Activated B cell treated with CpG ODN at 0.5 μM for 24 hours (primary cell): ENCODE measurements at regions not wholly inside any gene's neighbourhood (a gene's known extent, or its start where the extent isn't known, plus 50 kb on each side); places are given as distances from the start of the nearest gene placed in this dataset.

ENCODE experiments used
- ATAC-seq: fragments of 200-7000 bp; cut with Tn5 transposase; one replicate; pipeline ENCODE4 v1.10.0; 2021; ENCODE audit warnings: low read depth, mild to moderate bottlenecking, moderate library complexity
- CTCF ChIA-PET: fragments of 350-600 bp; sonication (Branson Sonifier 250); formaldehyde crosslinking; loops from one replicate; lab custom pipeline; 2021; ENCODE audit warnings: antibody characterized with exemption; lab: Charles Lee
- POLR2A ChIA-PET: fragments of 350-600 bp; sonication (Branson Sonifier 250); formaldehyde crosslinking; loops from one replicate; lab custom pipeline; 2021; ENCODE audit warnings: antibody characterized with exemption; lab: Charles Lee
- DNase-seq: peaks from one replicate; pipeline ENCODE4 v3.0.0; 2022
- H3K27ac Mint-ChIP-seq: one replicate; pipeline ENCODE4 v1.8.0; 2020; ENCODE audit warnings: mixed read lengths
- H3K27me3 Mint-ChIP-seq: one replicate; pipeline ENCODE4 v1.8.0; 2021; ENCODE audit warnings: mixed read lengths
- H3K36me3 Mint-ChIP-seq: one replicate; pipeline ENCODE4 v1.8.0; 2021; ENCODE audit warnings: low read depth, mixed read lengths
- H3K4me1 Mint-ChIP-seq: one replicate; pipeline ENCODE4 v1.8.0; 2021; ENCODE audit warnings: mixed read lengths
- H3K4me3 Mint-ChIP-seq: one replicate; pipeline ENCODE4 v1.8.0; 2020; ENCODE audit warnings: mild to moderate bottlenecking, mixed read lengths
- H3K9me3 Mint-ChIP-seq: one replicate; pipeline ENCODE4 v1.8.0; 2020; ENCODE audit warnings: mixed read lengths
- CTCF ChIP-seq: fragments of 200-600 bp; IDR thresholded peaks from one replicate; pipeline ENCODE4 v1.8.0; 2022; ENCODE audit warnings: antibody characterized with exemption, mild to moderate bottlenecking
- intact Hi-C: fragments of 100-400 bp; cut with micrococcal nuclease; formaldehyde crosslinking; loops from one replicate; pipeline ENCODE4 v1.15.1; 2024

GRCh38 chr14:65195042-65195719, 92.9 kb upstream of the MAX start:
- Mint-ChIP-seq H3K36me3 (no peaks in the 10 kb centered on the region), H3K27me3 (no peaks in the 10 kb centered on the region), H3K4me3 (peak overlapping the region; percentile 75), H3K4me1 (peaks cover 49% of the 10 kb centered on the region), H3K9me3 (no peaks in the 10 kb centered on the region), H3K27ac (peak overlapping the region; percentile 87)
- intact Hi-C loops = loop anchor here (1.0 kb wide), 2 partner anchors 10 to 15 kb away; no protein-coding TSS in a partner anchor
- no peak for TF ChIP-seq CTCF
- ChIA-PET POLR2A (interaction anchor here (0.6 to 3.2 kb wide), 13 partner anchors 9 to 217 kb away, joined by 3 to 73 read pairs (median 6); no protein-coding TSS in a partner anchor), CTCF (interaction anchor here (0.6 to 1.0 kb wide), 2 partner anchors 10 kb away, joined by 3 read pairs; no protein-coding TSS in a partner anchor)
- DNase-seq (no peak), ATAC-seq (peak; percentile 71)

- ATAC-seq (no peak), DNase-seq (no peak)
- peaks cover 66% of the 10 kb centered on the region for H3K4me1 Mint-ChIP-seq
- H3K36me3 Mint-ChIP-seq = no peaks in the 10 kb centered on the region
- no peaks in the 10 kb centered on the region for H3K9me3 Mint-ChIP-seq
- no peak overlapping the region for H3K27ac Mint-ChIP-seq
- H3K4me3 Mint-ChIP-seq = no peak overlapping the region
- CTCF ChIA-PET = no interaction called here
- POLR2A ChIA-PET = no interaction called here
- intact Hi-C loops = no loop called here
- TF ChIP-seq CTCF = no peak
- no peaks in the 10 kb centered on the region for H3K27me3 Mint-ChIP-seq
Measured at GRCh38 chr14:65198346-65198745, 96.0 kb upstream of the MAX start.

GRCh38 chr14:65200454-65200853, 98.1 kb upstream of the MAX start:
- no peaks in the 10 kb centered on the region for H3K27me3 Mint-ChIP-seq
- CTCF ChIA-PET = interaction anchor here (1.0 to 1.4 kb wide), 2 partner anchors 25 to 215 kb away, joined by 3 read pairs; no protein-coding TSS in a partner anchor
- DNase-seq (no peak), ATAC-seq (no peak)
- H3K36me3 Mint-ChIP-seq = no peaks in the 10 kb centered on the region
- no peaks in the 10 kb centered on the region for H3K9me3 Mint-ChIP-seq
- intact Hi-C loops = no loop called here
- POLR2A ChIA-PET = interaction anchor here (0.6 to 0.9 kb wide), 2 partner anchors 98 to 211 kb away, joined by 3 to 15 read pairs; no protein-coding TSS in a partner anchor
- no peak for TF ChIP-seq CTCF
- peaks cover 66% of the 10 kb centered on the region for H3K4me1 Mint-ChIP-seq
- no peak overlapping the region for H3K4me3 Mint-ChIP-seq
- H3K27ac Mint-ChIP-seq = no peak overlapping the region

- Mint-ChIP-seq H3K36me3 (no peaks in the 10 kb centered on the region), H3K4me1 (peaks cover 69% of the 10 kb centered on the region), H3K27ac (peak overlapping the region; percentile 96), H3K27me3 (no peaks in the 10 kb centered on the region), H3K9me3 (no peaks in the 10 kb centered on the region), H3K4me3 (no peak overlapping the region)
- POLR2A ChIA-PET = interaction anchor here (0.6 to 5.9 kb wide), 4 partner anchors 20 to 210 kb away, joined by 3 to 112 read pairs (median 58); partner anchors contain the start of gene FUT8
- ATAC-seq (no peak), DNase-seq (no peak)
- intact Hi-C loops = no loop called here
- TF ChIP-seq CTCF = no peak
- CTCF ChIA-PET = no interaction called here
Measured at GRCh38 chr14:65203574-65203973, 101.3 kb upstream of the MAX start.

GRCh38 chr14:65204056-65204455, 101.7 kb upstream of the MAX start:
- no peak for DNase-seq
- no peak for TF ChIP-seq CTCF
- ATAC-seq = no peak
- POLR2A ChIA-PET = interaction anchor here (1.8 to 5.9 kb wide), 5 partner anchors 9 to 209 kb away, joined by 6 to 112 read pairs (median 73); partner anchors contain the start of gene FUT8
- intact Hi-C loops = no loop called here
- peaks cover 74% of the 10 kb centered on the region for H3K4me1 Mint-ChIP-seq
- no peaks in the 10 kb centered on the region for H3K9me3 Mint-ChIP-seq
- no peaks in the 10 kb centered on the region for H3K27me3 Mint-ChIP-seq
- peak overlapping the region; percentile 96 for H3K27ac Mint-ChIP-seq
- no peak overlapping the region for H3K4me3 Mint-ChIP-seq
- CTCF ChIA-PET = no interaction called here
- H3K36me3 Mint-ChIP-seq = no peaks in the 10 kb centered on the region
